ENCODE measurements at regions not wholly inside any gene's neighbourhood (a gene's known extent, or its start where the extent isn't known, plus 50 kb on each side); places are given as distances from the start of the nearest gene placed in this dataset.

DNA sequence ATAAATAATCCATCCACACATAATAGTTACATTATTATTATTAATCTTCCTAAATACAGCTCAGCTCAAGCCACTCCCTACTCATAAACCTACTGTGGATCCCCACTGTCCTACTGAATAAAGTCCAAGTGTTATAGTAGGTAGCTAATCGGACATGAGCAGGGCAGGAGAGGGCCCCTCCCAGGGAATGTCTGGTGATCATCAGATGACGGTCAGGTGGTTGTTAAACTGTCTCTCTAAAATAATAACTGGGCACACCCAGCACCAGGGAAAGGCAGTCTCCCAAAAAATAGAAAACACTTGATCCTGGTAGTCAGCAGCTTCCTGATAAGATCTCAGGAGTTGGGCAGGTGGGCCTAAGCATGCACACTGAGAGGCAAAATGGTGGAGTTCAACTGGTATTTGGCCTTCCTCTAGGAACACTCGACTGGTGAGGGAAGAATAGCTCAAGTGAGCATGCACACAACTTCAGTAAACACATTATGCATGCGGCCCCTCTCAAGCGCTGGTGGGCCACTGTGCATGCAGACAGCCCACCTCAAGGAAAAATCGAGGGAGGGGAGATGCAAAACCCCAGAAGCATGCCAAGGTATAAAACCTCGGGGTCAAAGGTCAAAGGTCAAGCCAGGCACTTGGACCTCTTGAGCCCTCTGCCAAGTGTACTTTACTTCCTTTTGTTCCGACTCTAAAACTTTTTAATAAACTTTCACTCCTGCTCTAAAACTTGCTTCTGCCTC lies 65.0 kb downstream of the LRRC32 start:
- Histone ChIP-seq H4K8ac (ENCODE audit: extremely low read depth, insufficient read depth, low read length) (no peak overlapping the region), H3K36me3 (ENCODE audit: control insufficient read depth in 2 of 4, insufficient read depth in 4 of 4, low read length in 3 of 4) (no peaks in the 10 kb centered on the region), H3K27me3 (replicated peaks in 1 of 4; ENCODE audit: control insufficient read depth in 3 of 4, extremely low read depth in 1 of 4, insufficient read depth in 3 of 4, low read length in 3 of 4) (no peaks in the 10 kb centered on the region), H3K9ac (replicated peaks in 1 of 4; ENCODE audit: extremely low read depth in 1 of 4, low read depth in 3 of 4, low read length in 3 of 4) (no peak overlapping the region), H3K23ac (ENCODE audit: insufficient read length) (no peak overlapping the region), H2AK5ac (ENCODE audit: low read depth, low read length) (no peak overlapping the region), H2BK12ac (ENCODE audit: low read depth, low read length) (no peak overlapping the region), H2BK120ac (replicated peaks; ENCODE audit: low read depth, low read length) (no peak overlapping the region), H3K9me3 (ENCODE audit: insufficient read depth in 2 of 2, low read depth in 1 of 2, low read length in 1 of 2) (no peaks in the 10 kb centered on the region), H3K27ac (ENCODE audit: low read depth, low read length) (no peak overlapping the region), H3K4ac (replicated peaks; ENCODE audit: insufficient read length, low read depth, low read length) (no peak overlapping the region), H3K18ac (ENCODE audit: extremely low read depth, low read length) (no peak overlapping the region), H4K91ac (replicated peaks; ENCODE audit: insufficient read length, low read length) (no peak overlapping the region), H3K4me3 (ENCODE audit: extremely low read depth in 1 of 4, insufficient read depth in 2 of 4, low read depth in 3 of 4, low read length in 4 of 4) (no peak overlapping the region), H3K79me1 (ENCODE audit: low read depth, low read length) (no peaks in the 10 kb centered on the region; the same call in 1 of the 2 replicates), H3K4me2 (ENCODE audit: insufficient read depth in 1 of 2, low read depth in 2 of 2, low read length in 2 of 2) (no peak overlapping the region), H3K14ac (ENCODE audit: insufficient read length) (no peak overlapping the region), H3K23me2 (ENCODE audit: low read depth, low read length) (0 out of 2 replicates have a peak, but pooled peaks cover under 1% of the 10 kb centered on the region), H2BK5ac (ENCODE audit: low read depth, low read length) (no peak overlapping the region), H4K5ac (ENCODE audit: insufficient read length, low read depth, low read length) (no peak overlapping the region), H4K20me1 (replicated peaks in 1 of 2; ENCODE audit: control insufficient read depth in 1 of 2, insufficient read depth in 2 of 2, low read length in 2 of 2) (no peaks in the 10 kb centered on the region), H3K4me1 (replicated peaks in 1 of 4; ENCODE audit: control insufficient read depth in 3 of 4, insufficient read depth in 4 of 4, low read length in 3 of 4) (peaks cover 0 to 9% (median 5%) of the 10 kb centered on the region in 4 experiments; a peak in 6 of 7 replicates), H2AFZ (ENCODE audit: low read length) (no peak overlapping the region), H3K56ac (replicated peaks; ENCODE audit: insufficient read length, low read depth, low read length) (no peak overlapping the region), H2BK15ac (ENCODE audit: low read length) (no peak overlapping the region), H3K79me2 (ENCODE audit: control insufficient read depth in 1 of 2, insufficient read depth in 2 of 2, low read length in 2 of 2) (no peaks in the 10 kb centered on the region), H2BK20ac (ENCODE audit: low read length) (no peak overlapping the region)
- ChIA-PET POLR2A (ENCODE audit: partially characterized antibody) (no interaction called here), CTCF (ENCODE audit: partially characterized antibody) (interaction anchor here (1.0 to 1.1 kb wide), 3 partner anchors 15 to 65 kb away, joined by 3 read pairs; partner anchors contain the start of gene LRRC32)
- no peak for TF ChIP-seq SUZ12 (IDR thresholded peaks at IDR 0.05; ENCODE audit: low read length)
- DNase-seq (ENCODE audit: low read depth in 1 of 2, low spot score in 2 of 2) (no peak), FAIRE-seq (no peak)
- WGBS, 2 experiments (ENCODE audit: extremely low coverage in 1 of 2, insufficient coverage in 1 of 2, insufficient read length in 1 of 2, insufficient replicate concordance in 2 of 2, low coverage in 1 of 2, low lambda C conversion rate in 2 of 2, missing lambda C conversion rate in 1 of 2): 88% methylated on average over 8 of the region's 8 CpGs; no CpG with 5 or more reads in 1 of the 2 experiments

Data from H1 (cell line).